Karpas-422 (cell line): ENCODE measurements at regions not wholly inside any gene's neighbourhood (a gene's known extent, or its start where the extent isn't known, plus 50 kb on each side); places are given as distances from the start of the nearest gene placed in this dataset.
"Not testable (repeated sequence)": the region's sequence is repeated elsewhere in the genome, so short reads cannot be mapped to it uniquely, and the experiment has no call there.

Source experiments
- DNase-seq: peaks from one replicate; pipeline ENCODE4 v3.0.0-alpha.2; 2015
- H2AFZ ChIP-seq: fragments of 200-600 bp; sonication (generic); 2 replicates; pipeline ENCODE4 v1.6.1; 2014; ENCODE audit warnings: antibody characterized with exemption, low read length, mixed read lengths
- H3K27ac ChIP-seq: fragments of 200-600 bp; sonication (generic); 2 replicates; pipeline ENCODE4 v1.5.1; 2014; ENCODE audit warnings: mild to moderate bottlenecking, low read length, moderate library complexity
- H3K27me3 ChIP-seq: fragments of 200-600 bp; sonication (generic); 2 replicates; pipeline ENCODE4 v1.6.1; 2014; ENCODE audit warnings: low read length, mixed read lengths
- H3K36me3 ChIP-seq: fragments of 200-600 bp; sonication (generic); 2 replicates; pipeline ENCODE4 v1.6.1; 2014; ENCODE audit warnings: low read length, mixed read lengths; ENCODE audit not compliant: insufficient read depth
- H3K4me1 ChIP-seq: fragments of 200-600 bp; sonication (generic); 2 replicates; pipeline ENCODE4 v1.6.1; 2014; ENCODE audit warnings: mild to moderate bottlenecking, low read length, mixed read lengths
- H3K4me2 ChIP-seq: fragments of 200-600 bp; sonication (generic); 2 replicates; pipeline ENCODE4 v1.6.1; 2014; ENCODE audit warnings: low read length, low read depth, mild to moderate bottlenecking; ENCODE audit not compliant: poor library complexity, severe bottlenecking
- H3K4me3 ChIP-seq: fragments of 200-600 bp; sonication (generic); 2 replicates; pipeline ENCODE4 v1.5.1; 2014; ENCODE audit warnings: mild to moderate bottlenecking, antibody characterized with exemption, low read length, mixed read lengths
- H3K79me2 ChIP-seq: fragments of 200-600 bp; sonication (generic); 2 replicates; pipeline ENCODE4 v1.6.1; 2014; ENCODE audit warnings: mild to moderate bottlenecking, low read length, mixed read lengths
- H3K9ac ChIP-seq: fragments of 200-600 bp; sonication (generic); 2 replicates; pipeline ENCODE4 v1.6.0; 2014; ENCODE audit warnings: low read length
- H3K9me2 ChIP-seq: fragments of 200-600 bp; sonication (generic), shearing (Covaris generic); replicated peaks from 2 replicates; pipeline ENCODE4 v1.6.0; 2014; ENCODE audit warnings: mild to moderate bottlenecking, low read length, moderate library complexity; ENCODE audit not compliant: insufficient read depth
- H3K9me3 ChIP-seq: fragments of 300-700, 200-600 bp; sonication (generic); 2 replicates; pipeline ENCODE4 v1.6.1; 2014; ENCODE audit warnings: low read length, mixed read lengths
- H4K20me1 ChIP-seq: fragments of 200-600 bp; sonication (generic); 2 replicates; pipeline ENCODE4 v1.6.1; 2014; ENCODE audit warnings: mild to moderate bottlenecking, antibody characterized with exemption, low read length, low read depth; ENCODE audit not compliant: insufficient read depth

- DNase-seq = no peak
- H3K27ac ChIP-seq = no peak overlapping the region
These were observed 62.3 kb upstream of the RELL1 start for GRCh38 chr4:37748485-37748884.

DNA sequence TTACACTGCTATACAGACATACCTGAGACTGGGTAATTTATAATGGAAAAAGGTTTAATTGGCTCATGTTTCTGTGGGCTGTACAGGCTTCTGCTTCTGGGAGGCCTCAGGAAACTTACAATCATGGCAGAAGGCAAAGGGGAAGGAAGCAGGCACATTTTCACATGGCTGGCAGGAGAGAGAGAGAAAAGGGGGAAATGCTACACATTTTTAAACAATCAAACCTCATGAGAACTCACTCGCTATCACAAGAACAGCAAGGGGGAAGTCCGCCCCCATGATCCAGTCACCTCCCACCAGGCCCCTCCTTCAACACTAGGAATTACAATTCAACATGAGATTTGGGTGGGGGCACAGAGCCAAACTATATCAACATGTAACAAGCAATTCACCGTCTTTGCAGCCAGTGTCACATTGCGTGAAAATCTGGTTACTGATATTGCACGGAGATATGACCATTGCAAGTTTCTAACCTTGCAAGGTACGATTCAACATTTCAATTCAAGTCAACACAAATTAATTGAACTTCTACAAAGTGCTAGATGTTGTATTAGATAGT, 61.7 kb upstream of the RELL1 start:
- Histone ChIP-seq H3K9me2 (no peaks in the 10 kb centered on the region), H3K27ac (no peak overlapping the region), H3K79me2 (no peaks in the 10 kb centered on the region), H3K36me3 (no peaks in the 10 kb centered on the region), H4K20me1 (no peaks in the 10 kb centered on the region), H3K4me3 (no peak overlapping the region), H3K9ac (no peak overlapping the region), H2AFZ (no peak overlapping the region), H3K27me3 (no peaks in the 10 kb centered on the region), H3K9me3 (no peaks in the 10 kb centered on the region), H3K4me2 (no peak overlapping the region), H3K4me1 (peaks cover 6% of the 10 kb centered on the region)
- DNase-seq = no peak

More at GRCh38 chr4:37748485-37748884, 62.3 kb upstream of the RELL1 start:
- Histone ChIP-seq H3K9me3 (no peaks in the 10 kb centered on the region), H3K4me1 (peaks cover 6% of the 10 kb centered on the region), H3K9me2 (no peaks in the 10 kb centered on the region), H3K27me3 (no peaks in the 10 kb centered on the region), H3K79me2 (no peaks in the 10 kb centered on the region), H3K4me3 (no peak overlapping the region), H3K4me2 (no peak overlapping the region), H3K9ac (no peak overlapping the region), H3K36me3 (no peaks in the 10 kb centered on the region), H2AFZ (no peak overlapping the region), H4K20me1 (no peaks in the 10 kb centered on the region)

DNA sequence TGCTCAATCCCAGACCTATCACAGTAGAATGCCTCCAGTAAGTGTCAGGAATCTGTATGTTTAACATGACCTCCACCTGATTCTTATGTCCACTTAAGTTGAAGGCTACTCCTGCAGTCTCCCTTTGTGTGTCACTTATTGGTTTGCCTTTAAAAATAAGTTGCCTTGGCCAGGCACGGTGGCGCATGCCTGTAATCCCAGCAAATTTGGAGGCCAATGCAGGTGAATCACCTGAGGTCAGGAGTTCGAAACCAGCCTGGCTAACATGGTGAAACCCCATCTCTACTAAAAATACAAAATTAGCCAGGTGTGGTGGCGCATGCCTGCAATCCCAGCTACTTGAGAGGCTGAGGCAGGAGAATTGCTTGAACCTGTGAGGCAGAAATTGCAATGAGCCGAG, 60.7 kb upstream of the RELL1 start:
- H3K4me2 ChIP-seq, H3K27ac ChIP-seq: not testable (repeated sequence)

DNA sequence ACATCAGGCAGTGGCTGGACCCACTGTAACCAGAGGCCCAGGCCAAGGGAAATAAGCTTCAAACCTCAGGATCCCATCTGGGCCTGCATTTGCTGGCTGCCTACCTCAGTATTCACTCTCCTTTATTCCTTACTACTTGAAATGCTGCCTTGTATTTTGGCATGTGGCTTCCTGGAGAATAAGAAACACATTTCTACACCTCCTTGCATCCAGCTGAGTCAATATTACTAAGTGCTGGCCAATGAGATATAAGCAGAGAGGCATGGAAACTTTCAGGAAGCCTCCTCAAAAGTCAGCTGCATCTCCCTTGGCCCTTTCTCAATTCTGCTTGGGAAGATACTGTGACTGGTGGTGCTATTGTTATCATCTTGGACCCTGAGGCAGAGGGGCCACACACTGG, 59.8 kb upstream of the RELL1 start:
- no peak overlapping the region for H3K4me2 ChIP-seq
- no peak overlapping the region for H3K27ac ChIP-seq
- DNase-seq = no peak
- H3K9ac ChIP-seq = no peak overlapping the region
- H3K79me2 ChIP-seq = no peaks in the 10 kb centered on the region
- no peaks in the 10 kb centered on the region for H3K9me3 ChIP-seq
- no peak overlapping the region for H2AFZ ChIP-seq
- H3K9me2 ChIP-seq = no peaks in the 10 kb centered on the region
- no peaks in the 10 kb centered on the region for H3K27me3 ChIP-seq
- H3K4me3 ChIP-seq = no peak overlapping the region
- H3K36me3 ChIP-seq = no peaks in the 10 kb centered on the region
- H3K4me1 ChIP-seq = peaks cover 6% of the 10 kb centered on the region
- H4K20me1 ChIP-seq = no peaks in the 10 kb centered on the region

More for the DNA sequence above, 60.7 kb upstream of the RELL1 start:
- not testable (repeated sequence) for H2AFZ ChIP-seq, DNase-seq, H3K36me3 ChIP-seq, H3K9me2 ChIP-seq, H4K20me1 ChIP-seq, H3K79me2 ChIP-seq, H3K27me3 ChIP-seq, H3K4me1 ChIP-seq, H3K4me3 ChIP-seq, H3K9me3 ChIP-seq, H3K9ac ChIP-seq

DNA sequence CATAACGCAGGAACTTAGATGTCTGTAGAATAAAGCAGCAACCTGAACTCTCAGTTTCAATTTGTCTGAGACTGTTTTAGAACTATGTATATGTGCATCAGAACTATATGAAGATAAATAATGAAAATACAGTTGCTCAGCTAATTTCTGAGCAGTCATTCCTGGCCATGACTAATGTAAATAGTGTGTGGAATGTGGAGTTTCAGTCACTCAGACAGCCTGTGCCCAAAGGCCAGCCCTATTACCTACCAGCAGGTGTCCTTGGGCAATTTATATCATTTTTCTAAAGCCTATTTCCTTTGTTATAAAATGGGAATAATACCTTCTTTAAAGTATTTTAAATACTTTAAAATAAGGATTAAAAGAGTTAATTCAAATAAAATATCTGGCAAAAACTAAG, 56.0 kb upstream of the RELL1 start:
- H3K27ac ChIP-seq = no peak overlapping the region
- no peaks in the 10 kb centered on the region for H3K9me3 ChIP-seq
- H3K9me2 ChIP-seq = no peaks in the 10 kb centered on the region
- no peak overlapping the region for H3K4me3 ChIP-seq
- no peaks in the 10 kb centered on the region for H3K4me1 ChIP-seq
- H3K36me3 ChIP-seq = no peaks in the 10 kb centered on the region
- no peaks in the 10 kb centered on the region for H3K79me2 ChIP-seq
- no peak for DNase-seq
- H3K9ac ChIP-seq = no peak overlapping the region
- H3K4me2 ChIP-seq = no peak overlapping the region
- H3K27me3 ChIP-seq = no peaks in the 10 kb centered on the region
- no peak overlapping the region for H2AFZ ChIP-seq
- H4K20me1 ChIP-seq = no peaks in the 10 kb centered on the region

DNA sequence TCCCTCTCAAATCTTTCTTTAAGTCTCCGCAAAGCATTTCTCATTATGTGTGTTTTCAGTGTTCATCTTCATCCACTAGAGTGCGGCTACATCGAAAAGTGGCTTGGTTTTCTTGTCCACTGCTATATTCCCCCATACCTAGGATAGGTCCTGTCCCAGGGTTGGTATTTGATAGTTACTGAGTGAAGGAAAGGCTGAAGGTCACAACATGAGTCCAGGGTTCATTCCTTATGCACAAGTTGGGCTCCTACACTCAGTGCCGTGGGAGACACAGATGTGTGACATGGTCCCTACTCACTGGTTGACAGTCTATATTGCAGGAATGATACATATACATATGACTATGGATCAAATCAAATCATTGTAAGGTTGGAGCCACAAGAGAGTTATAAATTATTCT, 55.4 kb upstream of the RELL1 start:
- H3K4me2 ChIP-seq = no peak overlapping the region
- no peak overlapping the region for H3K4me3 ChIP-seq
- no peak for DNase-seq

DNA sequence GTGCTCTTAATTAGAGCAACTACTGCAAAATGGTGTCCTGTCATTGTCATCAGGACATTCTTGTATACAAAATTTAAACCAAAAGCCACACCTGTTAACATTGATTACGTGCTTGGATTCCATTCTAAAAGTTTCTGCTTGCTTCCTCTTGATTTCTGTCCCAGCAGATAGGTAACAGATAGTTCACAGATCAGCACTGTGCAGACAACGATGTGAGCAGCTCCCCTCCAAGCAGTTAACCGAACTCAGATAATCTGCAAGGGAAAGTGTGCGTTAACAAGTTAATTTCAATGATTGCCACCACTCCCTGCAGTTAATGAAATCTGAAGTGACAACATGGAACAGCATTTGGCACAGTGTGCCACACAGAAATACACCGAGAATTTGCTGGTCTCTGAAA, 54.4 kb upstream of the RELL1 start:
- Histone ChIP-seq H3K4me1 (no peaks in the 10 kb centered on the region), H2AFZ (no peak overlapping the region), H3K27ac (no peak overlapping the region), H3K4me3 (no peak overlapping the region), H3K9me2 (no peaks in the 10 kb centered on the region), H3K27me3 (no peaks in the 10 kb centered on the region), H3K79me2 (no peaks in the 10 kb centered on the region), H3K9ac (no peak overlapping the region), H3K4me2 (no peak overlapping the region), H3K36me3 (no peaks in the 10 kb centered on the region), H3K9me3 (no peaks in the 10 kb centered on the region), H4K20me1 (no peaks in the 10 kb centered on the region)
- DNase-seq = no peak

More for the DNA sequence above, 55.4 kb upstream of the RELL1 start:
- no peaks in the 10 kb centered on the region for H3K9me2 ChIP-seq
- H2AFZ ChIP-seq = no peak overlapping the region
- H3K27me3 ChIP-seq = no peaks in the 10 kb centered on the region
- H3K27ac ChIP-seq = no peak overlapping the region
- H3K9ac ChIP-seq = no peak overlapping the region
- no peaks in the 10 kb centered on the region for H3K36me3 ChIP-seq
- H4K20me1 ChIP-seq = no peaks in the 10 kb centered on the region
- no peaks in the 10 kb centered on the region for H3K79me2 ChIP-seq
- no peaks in the 10 kb centered on the region for H3K9me3 ChIP-seq
- H3K4me1 ChIP-seq = no peaks in the 10 kb centered on the region

GRCh38 chr4:37737466-37737865, 51.3 kb upstream of the RELL1 start:
- no peak overlapping the region for H3K4me2 ChIP-seq

More at GRCh38 chr4:37737466-37737865, 51.3 kb upstream of the RELL1 start:
- Histone ChIP-seq H3K9ac (no peak overlapping the region), H3K27me3 (no peaks in the 10 kb centered on the region), H4K20me1 (no peaks in the 10 kb centered on the region), H3K4me3 (no peak overlapping the region), H3K79me2 (no peaks in the 10 kb centered on the region), H3K27ac (no peak overlapping the region), H3K9me2 (no peaks in the 10 kb centered on the region), H2AFZ (no peak overlapping the region), H3K4me1 (no peaks in the 10 kb centered on the region), H3K9me3 (no peaks in the 10 kb centered on the region), H3K36me3 (no peaks in the 10 kb centered on the region)
- no peak for DNase-seq
